ENCODE measurements at regions not wholly inside any gene's neighbourhood (a gene's known extent, or its start where the extent isn't known, plus 50 kb on each side); places are given as distances from the start of the nearest gene placed in this dataset.
"Not testable (repeated sequence)": the region's sequence is repeated elsewhere in the genome, so short reads cannot be mapped to it uniquely, and the experiment has no call there.

- not testable (repeated sequence) for DNase-seq
Observed at GRCh38 chr2:40712197-40712894, 260.5 kb upstream of the SLC8A1 start.

- no peak for DNase-seq
Observed at GRCh38 chr2:40716879-40717278, 265.0 kb upstream of the SLC8A1 start.

DNA sequence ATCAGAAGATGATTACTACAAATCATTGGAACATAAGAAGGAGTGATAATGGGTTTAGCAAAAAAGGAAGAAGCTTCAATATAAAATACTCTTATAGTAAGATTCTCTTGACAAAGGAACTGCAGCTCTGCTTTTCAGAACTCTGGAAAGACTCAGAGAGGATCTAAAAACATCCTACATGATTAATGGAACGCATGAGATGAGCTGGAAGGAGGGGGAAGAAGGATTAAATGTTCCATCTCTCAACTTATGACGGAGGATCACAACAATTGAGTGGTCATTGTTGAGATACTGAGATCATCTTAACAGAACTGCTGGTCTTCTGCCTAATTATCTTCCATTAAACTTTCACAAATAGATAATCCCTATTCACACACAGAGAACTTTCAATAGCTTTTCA is 267.5 kb upstream of the SLC8A1 start:
- no peak for DNase-seq

GRCh38 chr2:40721595-40721994 is 269.7 kb upstream of the SLC8A1 start:
- DNase-seq, result no peak

- DNase-seq, result no peak
Observed at GRCh38 chr2:40723194-40723593, 271.3 kb upstream of the SLC8A1 start.

DNA sequence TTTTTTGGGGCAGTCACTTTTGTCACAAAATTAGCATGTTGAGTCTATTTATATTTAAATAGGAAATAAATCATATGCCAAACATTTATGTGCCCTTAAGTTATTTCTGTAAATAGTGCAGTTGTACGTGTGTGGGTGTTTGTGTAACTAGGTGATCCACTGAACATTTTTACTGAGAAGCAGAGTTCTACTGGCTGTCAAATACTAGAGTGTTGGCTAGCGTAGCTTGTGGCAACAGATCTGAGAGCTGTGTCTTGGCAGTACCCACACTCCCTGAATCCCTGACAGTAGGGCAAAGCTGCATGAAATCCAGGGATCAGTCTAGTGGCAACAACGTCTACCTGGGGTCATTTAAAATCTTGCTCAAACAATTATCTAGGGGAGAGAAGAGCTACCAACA is 273.1 kb upstream of the SLC8A1 start:
- DNase-seq, result no peak

DNA sequence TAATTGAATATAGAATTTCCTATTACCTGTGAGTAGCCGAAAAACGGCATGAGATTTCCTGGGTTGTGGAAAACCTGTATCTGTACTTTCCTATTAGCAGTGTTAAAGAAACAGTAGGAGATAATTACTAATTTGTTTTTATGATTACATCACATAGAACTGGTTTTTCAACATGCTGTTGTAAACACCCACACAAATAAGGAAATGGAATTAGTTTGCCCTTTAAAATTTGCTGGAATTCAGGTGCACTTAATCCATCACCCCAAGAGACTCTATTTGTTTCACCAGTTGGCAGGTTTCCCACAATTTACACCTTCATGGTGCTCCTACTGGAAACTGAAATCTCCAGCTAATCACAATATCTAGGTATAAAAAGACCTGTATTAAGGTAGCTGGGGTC is 274.1 kb upstream of the SLC8A1 start:
- DNase-seq, result no peak

DNA sequence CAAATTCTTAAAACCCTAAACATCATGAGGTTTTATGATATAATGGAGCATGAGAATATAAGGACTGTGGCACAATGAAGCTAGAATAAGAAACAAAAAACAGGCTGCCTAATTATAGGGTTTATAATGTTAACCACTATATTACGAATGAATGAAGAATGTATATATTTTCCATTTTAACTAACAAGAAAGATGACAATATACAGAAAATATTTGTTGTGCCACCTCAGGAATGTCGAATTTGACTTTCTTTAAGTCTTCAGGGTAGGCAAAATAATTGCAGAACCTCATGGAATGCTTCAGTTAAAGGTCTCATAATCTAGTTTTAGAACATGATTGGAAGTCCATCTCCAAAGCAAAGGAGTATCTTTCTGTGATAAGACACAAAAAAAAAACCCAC is 282.9 kb upstream of the SLC8A1 start:
- no peak for DNase-seq

DNA sequence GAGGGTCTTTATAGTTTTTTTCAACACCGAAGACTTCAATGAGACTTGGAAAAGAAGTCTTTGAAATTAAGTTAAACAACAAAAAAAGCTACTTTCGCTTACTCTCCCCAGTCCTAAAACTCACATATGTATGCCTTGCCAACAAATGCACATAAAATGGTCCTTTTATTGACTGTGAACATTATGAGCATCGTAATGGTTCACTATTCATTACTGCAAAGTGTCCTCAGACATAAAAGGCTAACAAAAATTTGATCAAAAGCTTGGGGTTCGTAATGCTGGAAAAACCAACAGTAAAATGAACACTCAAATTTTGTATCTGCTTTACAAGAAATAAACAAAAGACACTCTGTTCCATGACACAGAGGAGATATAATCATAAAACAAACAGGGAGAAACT is 285.3 kb upstream of the SLC8A1 start:
- DNase-seq, result no peak

- no peak for DNase-seq
Observed at GRCh38 chr2:40740419-40740818, 288.5 kb upstream of the SLC8A1 start.

- DNase-seq, result no peak
Observed at GRCh38 chr2:40741532-40741931, 289.6 kb upstream of the SLC8A1 start.

- no peak for DNase-seq
Observed at GRCh38 chr2:40746191-40746590, 294.3 kb upstream of the SLC8A1 start.

- DNase-seq, result no peak
Observed at GRCh38 chr2:40751981-40752380, 300.1 kb upstream of the SLC8A1 start.

- no peak for DNase-seq
Observed at GRCh38 chr2:40752796-40753195, 300.9 kb upstream of the SLC8A1 start.

- no peak for DNase-seq
Observed at GRCh38 chr2:40754912-40755311, 303.0 kb upstream of the SLC8A1 start.

DNA sequence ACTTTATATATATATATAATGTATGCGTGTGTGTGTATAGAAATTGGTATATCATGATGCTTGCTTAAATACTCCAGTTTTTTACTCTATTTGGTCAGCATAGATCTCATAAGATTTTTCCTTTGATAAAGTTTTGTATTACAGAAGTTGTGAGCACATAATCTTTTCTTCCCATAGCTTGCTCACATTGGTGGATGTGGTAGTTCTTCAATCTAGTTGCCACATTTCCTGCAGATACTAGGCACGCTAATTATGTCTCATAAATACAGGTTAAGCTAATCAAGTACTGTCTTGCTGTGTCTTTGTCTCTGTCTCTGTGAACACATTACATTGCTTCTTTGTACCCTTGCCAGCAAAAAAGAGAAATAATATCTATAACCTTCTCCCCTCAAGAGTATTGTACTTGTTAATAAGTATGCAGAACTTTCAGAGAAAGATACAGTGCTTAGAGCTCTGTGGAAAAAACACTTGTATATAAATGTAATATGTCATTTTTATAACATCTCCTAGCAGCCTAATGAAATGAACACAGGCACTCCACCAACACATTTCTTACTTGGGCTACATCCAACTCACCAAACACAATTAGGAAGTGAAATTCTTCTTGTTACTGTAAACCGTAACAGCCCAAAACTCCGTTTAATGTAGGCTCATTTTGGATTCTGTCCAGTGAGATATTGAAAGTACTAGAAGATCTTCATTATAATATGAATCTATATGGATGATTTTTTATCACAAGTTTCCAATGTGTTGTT is 306.7 kb upstream of the SLC8A1 start:
- DNase-seq, result peak; percentile 71

DNA sequence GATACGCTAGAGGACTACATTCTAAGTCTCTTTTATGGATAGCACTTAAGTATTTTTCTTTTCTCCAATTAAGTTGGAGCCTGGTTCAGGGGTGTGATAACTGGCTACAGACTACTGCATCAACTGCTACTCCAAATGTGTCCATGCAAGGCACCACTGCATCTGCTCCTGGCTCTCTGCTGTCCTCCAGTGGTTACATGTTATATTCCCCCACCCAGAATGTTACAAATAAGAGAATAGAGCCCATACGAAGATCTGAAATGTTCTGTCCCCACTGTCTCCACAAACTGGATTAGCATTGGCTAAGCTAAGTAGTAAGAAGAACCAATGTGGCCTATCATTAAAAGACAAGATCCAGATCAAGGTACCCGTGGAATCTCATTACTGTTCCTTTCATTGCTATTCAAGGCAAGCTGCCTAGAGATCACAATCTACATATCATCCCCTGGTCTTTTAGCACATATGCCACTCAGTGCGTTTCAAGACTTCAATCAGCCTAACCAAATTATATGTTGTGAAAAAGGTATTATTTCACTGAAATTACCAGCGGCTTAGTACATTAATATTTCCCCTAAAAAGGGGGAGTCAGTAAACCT is 308.3 kb upstream of the SLC8A1 start:
- DNase-seq, result peak; percentile 37

DNA sequence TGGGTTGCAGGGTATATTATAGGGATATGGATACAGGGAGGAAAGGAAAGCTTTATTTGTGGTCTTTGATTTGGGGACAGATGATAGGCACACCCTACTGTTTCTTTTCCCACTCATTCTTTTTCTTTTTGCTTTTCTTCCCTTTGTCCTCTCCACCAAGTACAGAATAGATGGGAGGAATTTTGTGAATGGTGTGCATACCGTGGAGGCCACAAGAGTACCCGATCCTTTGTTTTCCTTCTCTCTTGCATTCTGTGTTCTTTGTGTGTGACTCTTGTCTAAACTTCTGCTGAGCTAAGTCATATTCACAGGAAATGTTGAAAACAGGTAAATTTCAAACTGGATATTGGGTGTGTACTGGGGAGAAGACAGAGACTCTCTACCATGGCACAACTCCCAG is 321.4 kb upstream of the SLC8A1 start:
- DNase-seq, result no peak

DNA sequence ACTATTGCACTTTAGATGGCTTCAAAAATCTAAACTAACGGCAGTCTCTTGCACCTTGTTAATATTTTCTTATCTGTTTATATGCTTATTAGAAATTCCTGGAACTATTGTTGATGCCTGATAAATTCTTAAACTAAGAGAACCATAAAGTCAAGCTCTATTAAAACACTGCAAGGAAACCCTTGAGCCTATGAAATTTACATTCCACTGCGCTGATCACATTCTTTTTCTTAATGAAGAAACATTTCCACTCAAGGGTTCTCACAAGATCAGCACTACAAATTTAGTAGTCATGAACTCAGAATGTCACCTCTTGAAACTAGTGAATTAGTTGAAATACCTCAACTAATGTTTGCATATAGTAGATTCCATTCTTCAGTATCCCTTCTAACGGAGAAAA is 331.8 kb upstream of the SLC8A1 start:
- no peak for DNase-seq

- no peak for DNase-seq
Observed at GRCh38 chr2:40786636-40787035, 334.7 kb upstream of the SLC8A1 start.

GRCh38 chr2:40797120-40797519 is 345.2 kb upstream of the SLC8A1 start:
- no peak for DNase-seq

DNA sequence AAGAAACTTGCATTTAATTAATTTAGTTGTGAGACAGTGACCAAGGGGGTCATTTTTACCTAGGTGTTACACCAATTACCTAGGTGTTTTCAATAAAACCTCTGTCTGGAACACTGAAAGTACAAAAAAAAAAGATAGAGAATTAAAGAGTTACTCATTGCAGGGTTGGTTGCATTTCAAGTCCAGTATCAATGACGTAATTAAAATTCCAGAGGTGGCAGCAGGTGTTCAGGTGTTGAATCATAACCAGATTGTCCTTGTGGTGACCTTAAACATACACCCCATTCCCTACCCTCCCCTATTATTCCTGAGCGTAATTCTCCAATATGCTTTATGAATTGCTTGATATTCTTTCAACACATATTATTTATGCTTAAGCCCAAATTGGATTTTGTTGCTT is 352.0 kb upstream of the SLC8A1 start:
- no peak for DNase-seq

DNA sequence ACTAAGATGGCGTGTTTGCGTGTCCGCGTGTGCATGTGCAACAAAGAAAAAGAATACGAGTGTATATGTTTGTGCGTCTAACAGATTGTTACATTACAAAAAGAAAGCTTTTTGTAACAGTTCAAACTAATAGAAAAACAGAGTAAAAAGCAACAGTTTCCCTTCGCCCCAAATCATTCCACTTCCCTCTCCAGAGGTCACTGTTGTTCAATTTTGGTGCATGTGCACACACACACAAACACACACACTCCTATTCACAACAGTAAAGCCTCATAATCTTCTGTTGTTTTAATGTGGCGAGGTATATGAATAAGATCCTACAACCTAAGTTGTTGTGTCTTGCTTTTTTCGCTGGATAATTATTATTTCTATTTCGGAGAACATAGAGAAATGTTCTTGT is 357.3 kb upstream of the SLC8A1 start:
- DNase-seq, result no peak

DNA sequence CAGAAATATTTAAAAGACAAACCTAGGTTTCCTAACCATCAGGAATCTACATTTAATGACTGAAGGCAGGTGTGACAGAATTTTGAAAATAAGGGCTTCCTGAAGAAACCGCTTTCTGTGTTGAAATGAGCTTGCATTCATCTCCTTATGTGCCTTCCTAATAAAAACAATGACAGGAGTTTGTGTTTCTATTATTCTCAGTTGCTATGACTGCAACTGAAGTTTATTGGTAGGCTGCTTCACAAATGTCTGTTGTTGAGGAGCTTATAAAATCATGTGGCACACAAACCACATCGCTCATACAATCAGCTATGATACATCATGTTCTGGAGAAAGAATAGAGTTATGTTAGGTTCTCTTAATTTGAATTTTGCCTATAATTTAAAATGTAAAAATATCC is 362.7 kb upstream of the SLC8A1 start:
- no peak for DNase-seq
